HepG2 (cell line): ENCODE measurements at regions not wholly inside any gene's neighbourhood (a gene's known extent, or its start where the extent isn't known, plus 50 kb on each side); places are given as distances from the start of the nearest gene placed in this dataset.

Experiments used
- ATAC-seq: fragments of 200-7000 bp; cut with Tn5 transposase; 3 replicates; pipeline ENCODE4 v1.9.1; 2020; ENCODE audit warnings: mild to moderate bottlenecking, moderate library complexity
- BruUV-seq: library from RNA; stranded (reverse); fragments of 400-500 nt; replicated peaks from 2 replicates; lab custom pipeline; 2021; lab: Mats Ljungman, UMichigan
- CTCF ChIA-PET: fragments of 300-600 bp; formaldehyde crosslinking; extraction: SDS; loops from one replicate; lab custom pipeline; 2021; ENCODE audit warnings: low total read pairs, inconsistent platforms, low intra/inter-chr PET ratio; lab: Yijun Ruan, JAX
- POLR2A ChIA-PET: fragments of 350-600 bp; sonication (Branson Sonifier 250); formaldehyde crosslinking; loops from one replicate; lab custom pipeline; 2020; ENCODE audit warnings: antibody characterized with exemption, inconsistent platforms; lab: Yijun Ruan, JAX
- DNase-seq: peaks from one replicate; pipeline ENCODE4 v3.0.0-alpha.2; 2015; ENCODE audit warnings: low spot score
- FAIRE-seq: peaks from 3 replicates; lab custom pipeline; 2011; peaks lifted over from hg19 to GRCh38; lab: Jason Lieb, UNC
- H2AFZ ChIP-seq: one replicate; pipeline ENCODE4 v1.6.1; 2011; ENCODE audit warnings: low read length, inconsistent platforms
- H3K27ac ChIP-seq: fragments of 300-600 bp; 3 replicates; pipeline ENCODE4 v1.8.0; 2011; ENCODE audit warnings: mixed run types, mild to moderate bottlenecking, mixed read lengths, low read length, inconsistent platforms; ENCODE audit not compliant: insufficient read depth; ENCODE audit errors: extremely low read length
- H3K27me3 ChIP-seq, 2 experiments: fragments of 200-600 bp in 1 of 2; 2 replicates in 1 of 2; 3 replicates in 1 of 2; pipeline versions ENCODE4 v1.6.0 to v1.8.0; 2011; ENCODE audit warnings: low read length in 2 of 2, mild to moderate bottlenecking in 2 of 2, moderate library complexity in 2 of 2, inconsistent platforms in 1 of 2; ENCODE audit not compliant: insufficient read depth in 2 of 2, control insufficient read depth in 1 of 2
- H3K36me3 ChIP-seq, 2 experiments: fragments of 200-600 bp in 1 of 2; replicated peaks in 1 of 2; 2 replicates in 1 of 2; 3 replicates in 1 of 2; pipeline versions ENCODE4 v1.5.1 to v1.8.0; 2011; ENCODE audit warnings: low read length in 2 of 2, inconsistent platforms in 1 of 2; ENCODE audit not compliant: insufficient read depth in 2 of 2, control insufficient read depth in 1 of 2
- H3K4me1 ChIP-seq: 2 replicates; pipeline ENCODE4 v1.5.1; 2012; ENCODE audit warnings: low read length, inconsistent platforms; ENCODE audit not compliant: insufficient read depth
- H3K4me2 ChIP-seq: 2 replicates; pipeline ENCODE4 v1.6.0; 2011; ENCODE audit warnings: low read depth, low read length, inconsistent platforms
- H3K4me3 ChIP-seq, 3 experiments: fragments of 200-600 bp in 1 of 3; sonication (generic), shearing (Covaris generic) in 1 of 3; replicated peaks in 1 of 3; 2 replicates each; pipeline ENCODE4 v1.5.1; 2011 to 2016; ENCODE audit warnings: low read length in 3 of 3, inconsistent platforms in 2 of 3, low read depth in 2 of 3, mild to moderate bottlenecking in 2 of 3, control low read depth in 1 of 3, mixed read lengths in 1 of 3; ENCODE audit not compliant: insufficient read depth in 1 of 3
- H3K79me2 ChIP-seq: one replicate; pipeline ENCODE4 v1.6.1; 2011; ENCODE audit warnings: low read length, inconsistent platforms; ENCODE audit not compliant: insufficient read depth
- H3K9ac ChIP-seq: 2 replicates; pipeline ENCODE4 v1.6.0; 2011; ENCODE audit warnings: mild to moderate bottlenecking, low read depth, low read length, inconsistent platforms; ENCODE audit not compliant: insufficient read depth
- H3K9me3 ChIP-seq: 2 replicates; pipeline ENCODE4 v1.5.1; 2012; ENCODE audit warnings: mild to moderate bottlenecking, low read length
- H4K20me1 ChIP-seq: 2 replicates; pipeline ENCODE4 v1.6.0; 2011; ENCODE audit warnings: inconsistent platforms, mild to moderate bottlenecking, low read length, moderate library complexity; ENCODE audit not compliant: insufficient read depth
- AHR ChIP-seq: IDR thresholded peaks from 2 replicates; pipeline ENCODE4 v1.6.1; 2018; ENCODE audit warnings: missing genetic modification reagents, missing compliant biosample characterization
- CBX5 ChIP-seq: sonication (generic); formaldehyde crosslinking; IDR thresholded peaks from 2 replicates; pipeline ENCODE4 v1.4.0; 2020; ENCODE audit warnings: missing genetic modification reagents, borderline replicate concordance
- CERS6 ChIP-seq: sonication (generic); formaldehyde crosslinking; IDR thresholded peaks from 2 replicates; pipeline ENCODE4 v1.5.0; 2020; ENCODE audit warnings: missing genetic modification reagents
- CTCF ChIP-seq: sonication (generic); formaldehyde crosslinking; IDR thresholded peaks from 2 replicates; pipeline ENCODE4 v1.5.0; 2020; ENCODE audit warnings: mild to moderate bottlenecking, missing genetic modification reagents, moderate library complexity
- FOXO1 ChIP-seq: sonication (generic); formaldehyde crosslinking; IDR thresholded peaks from 2 replicates; pipeline ENCODE4 v1.4.0; 2020; ENCODE audit warnings: missing genetic modification reagents
- HMGA1 ChIP-seq: sonication (generic); formaldehyde crosslinking; conservative IDR thresholded peaks from 2 replicates; pipeline ENCODE4 v1.4.0; 2020; ENCODE audit warnings: missing genetic modification reagents
- KAT2B ChIP-seq: fragments of 150-350 bp; IDR thresholded peaks from 2 replicates; pipeline ENCODE4 v1.6.1; 2014; ENCODE audit warnings: low read depth, low read length, borderline replicate concordance
- MTF1 ChIP-seq: sonication (generic); formaldehyde crosslinking; IDR thresholded peaks from 2 replicates; pipeline ENCODE4 v1.5.0; 2020; ENCODE audit warnings: missing genetic modification reagents
- NCOA1 ChIP-seq: sonication (generic); formaldehyde crosslinking; IDR thresholded peaks from 2 replicates; pipeline ENCODE4 v1.9.0; 2021; ENCODE audit warnings: missing genetic modification reagents
- SSRP1 ChIP-seq: IDR thresholded peaks from 2 replicates; pipeline ENCODE4 v1.6.1; 2016; ENCODE audit warnings: control low read depth
- ZHX2 ChIP-seq, 2 experiments: sonication (generic) in 1 of 2; formaldehyde crosslinking in 1 of 2; IDR thresholded peaks; 2 replicates each; pipeline versions ENCODE4 v1.6.1 to v1.9.0; 2014 to 2022; ENCODE audit warnings: antibody characterized with exemption in 1 of 2, borderline replicate concordance in 1 of 2, inconsistent platforms in 1 of 2, low read depth in 1 of 2, missing genetic modification reagents in 1 of 2
- ZNF543 ChIP-seq: sonication (generic); formaldehyde crosslinking; IDR thresholded peaks from 2 replicates; pipeline ENCODE4 v1.4.0; 2020; ENCODE audit warnings: mild to moderate bottlenecking, missing genetic modification reagents
- ZNF652 ChIP-seq: IDR thresholded peaks from 2 replicates; pipeline ENCODE4 v1.6.1; 2016; ENCODE audit warnings: low read depth, borderline replicate concordance
- WGBS: methylation state at CpG from one replicate; pipeline ENCODE4 v1.1.6; 2017; ENCODE audit warnings: low lambda C conversion rate; 5-methylcytosine and 5-hydroxymethylcytosine counted together
- in situ Hi-C: cut with HindIII; loops from 2 replicates; pipeline ENCODE4 v1.10.0; 2017; ENCODE audit warnings: low pct_unique_long_range_greater_than_20kb; ENCODE audit not compliant: extremely low pct_ligation_motif_present
- intact Hi-C: fragments of 100-400 bp; cut with micrococcal nuclease; formaldehyde crosslinking; loops from one replicate; pipeline ENCODE4 v1.10.0; 2022; ENCODE audit not compliant: unreplicated experiment

- TF ChIP-seq CERS6 (no peak), CBX5 (CRISPR knock-in tag) (no peak), ZNF543 (no peak)
These were observed 84.0 kb upstream of the PPP2R3B start (continued) for GRCh38 chrX:470686-471085.

- POLR2A ChIA-PET, result no interaction called here
- intact Hi-C loops, result no loop called here
- H3K4me3 ChIP-seq, result no peak overlapping the region
- H3K9me3 ChIP-seq, result no peaks in the 10 kb centered on the region
- FAIRE-seq (no peak), DNase-seq (no peak), ATAC-seq (no peak)
- BruUV-seq, result no TSS peak
- H3K27ac ChIP-seq, result no peak overlapping the region
- no peak overlapping the region for H3K4me2 ChIP-seq
- CTCF ChIA-PET, result no interaction called here
- H3K27me3 ChIP-seq, result peaks cover 0 to 16% of the 10 kb centered on the region in 2 experiments; a peak in 1 of 5 replicates
- H3K79me2 ChIP-seq, result no peaks in the 10 kb centered on the region
- no peaks in the 10 kb centered on the region for H3K36me3 ChIP-seq
- 32% methylated on average over 9 of the region's 9 CpGs for WGBS
- no peak overlapping the region for H2AFZ ChIP-seq
- no peaks in the 10 kb centered on the region for H3K4me1 ChIP-seq
- in situ Hi-C loops, result no loop called here
- H3K9ac ChIP-seq, result no peak overlapping the region
- no peaks in the 10 kb centered on the region for H4K20me1 ChIP-seq
- TF ChIP-seq HMGA1, result no peak
- no peak for TF ChIP-seq NCOA1 (CRISPR knock-in tag)
- TF ChIP-seq AHR (CRISPR knock-in tag), result no peak
- no peak for TF ChIP-seq FOXO1 (CRISPR knock-in tag)
- no peak for TF ChIP-seq MTF1 (CRISPR knock-in tag)
- TF ChIP-seq SSRP1 (CRISPR knock-in tag), result no peak
- no peak for TF ChIP-seq ZHX2 (IDR thresholded peaks at IDR 0.05; ENCODE audit: low read depth)
- TF ChIP-seq ZHX2 (CRISPR knock-in tag; IDR thresholded peaks at IDR 0.05; ENCODE audit: borderline replicate concordance), result no peak
- TF ChIP-seq KAT2B, result no peak
- no peak for TF ChIP-seq CTCF
- TF ChIP-seq ZNF652, result no peak
These were observed 84.6 kb upstream of the PPP2R3B start for GRCh38 chrX:471281-471680.
